ENCODE measurements at regions not wholly inside any gene's neighbourhood (a gene's known extent, or its start where the extent isn't known, plus 50 kb on each side); places are given as distances from the start of the nearest gene placed in this dataset.
A peak's percentile ranks its signal among the peaks of the same experiment; 100 is the strongest.

- CTCF ChIA-PET, result no interaction called here
- POLR2A ChIA-PET, result no interaction called here
- no peak for TF ChIP-seq TARDBP (IDR thresholded peaks at IDR 0.05)
- no peak for TF ChIP-seq ZNF384 (IDR thresholded peaks at IDR 0.05)
- no peak for TF ChIP-seq FOXM1 (IDR thresholded peaks at IDR 0.05; ENCODE audit: borderline replicate concordance)
- no peak for TF ChIP-seq NFRKB (IDR thresholded peaks at IDR 0.05)
- no peak for TF ChIP-seq LEF1 (IDR thresholded peaks at IDR 0.05; ENCODE audit: borderline replicate concordance)
- no peak for TF ChIP-seq L3MBTL2 (conservative IDR thresholded peaks at IDR 0.05)
- no peak for TF ChIP-seq FOXK2 (IDR thresholded peaks at IDR 0.05)
- TF ChIP-seq HDGF (IDR thresholded peaks at IDR 0.05; ENCODE audit: borderline replicate concordance), result no peak
- no peak for TF ChIP-seq BHLHE40 (IDR thresholded peaks at IDR 0.05; ENCODE audit: borderline replicate concordance)
- no peak for TF ChIP-seq SUZ12 (IDR thresholded peaks at IDR 0.05)
- TF ChIP-seq ARNT (IDR thresholded peaks at IDR 0.05), result no peak
- TF ChIP-seq, protein P1, sequence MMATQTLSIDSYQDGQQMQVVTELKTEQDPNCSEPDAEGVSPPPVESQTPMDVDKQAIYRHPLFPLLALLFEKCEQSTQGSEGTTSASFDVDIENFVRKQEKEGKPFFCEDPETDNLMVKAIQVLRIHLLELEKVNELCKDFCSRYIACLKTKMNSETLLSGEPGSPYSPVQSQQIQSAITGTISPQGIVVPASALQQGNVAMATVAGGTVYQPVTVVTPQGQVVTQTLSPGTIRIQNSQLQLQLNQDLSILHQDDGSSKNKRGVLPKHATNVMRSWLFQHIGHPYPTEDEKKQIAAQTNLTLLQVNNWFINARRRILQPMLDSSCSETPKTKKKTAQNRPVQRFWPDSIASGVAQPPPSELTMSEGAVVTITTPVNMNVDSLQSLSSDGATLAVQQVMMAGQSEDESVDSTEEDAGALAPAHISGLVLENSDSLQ (IDR thresholded peaks at IDR 0.05), result no peak
- peak; percentile 45 for DNase-seq (ENCODE audit: extremely low spot score)
These were observed 56.7 kb upstream of the RAB38 start for GRCh38 chr11:88231894-88232482.

- CTCF ChIA-PET, result no interaction called here
- TF ChIP-seq LEF1 (IDR thresholded peaks at IDR 0.05; ENCODE audit: borderline replicate concordance), result no peak
- TF ChIP-seq SUZ12 (IDR thresholded peaks at IDR 0.05), result no peak
- TF ChIP-seq SP1 (IDR thresholded peaks at IDR 0.05), result no peak
- TF ChIP-seq BHLHE40 (IDR thresholded peaks at IDR 0.05; ENCODE audit: borderline replicate concordance), result no peak
- no peak for TF ChIP-seq ZNF384 (IDR thresholded peaks at IDR 0.05)
- TF ChIP-seq NFRKB (IDR thresholded peaks at IDR 0.05), result no peak
- TF ChIP-seq ARNT (IDR thresholded peaks at IDR 0.05), result no peak
- TF ChIP-seq CTBP1 (IDR thresholded peaks at IDR 0.05; ENCODE audit: borderline replicate concordance), result no peak
- TF ChIP-seq FOXA1 (IDR thresholded peaks at IDR 0.05), result no peak
- TF ChIP-seq, protein P1 (IDR thresholded peaks at IDR 0.05), result no peak
- no peak for TF ChIP-seq ELF4 (IDR thresholded peaks at IDR 0.05)
- TF ChIP-seq FOXM1 (IDR thresholded peaks at IDR 0.05; ENCODE audit: borderline replicate concordance), result no peak
- TF ChIP-seq L3MBTL2 (conservative IDR thresholded peaks at IDR 0.05), result no peak
- TF ChIP-seq FOXK2 (IDR thresholded peaks at IDR 0.05), result no peak
- no peak for TF ChIP-seq HDGF (IDR thresholded peaks at IDR 0.05; ENCODE audit: borderline replicate concordance)
- no peak for TF ChIP-seq TARDBP (IDR thresholded peaks at IDR 0.05)
These were observed 54.1 kb upstream of the RAB38 start for GRCh38 chr11:88229303-88229702.

More at GRCh38 chr11:88229303-88229702, 54.1 kb upstream of the RAB38 start:
- no peak for DNase-seq (ENCODE audit: extremely low spot score)
- POLR2A ChIA-PET, result no interaction called here
